OCI-LY7 (cell line): ENCODE measurements at regions not wholly inside any gene's neighbourhood (a gene's known extent, or its start where the extent isn't known, plus 50 kb on each side); places are given as distances from the start of the nearest gene placed in this dataset.

Experiments
- BruUV-seq: library from RNA; stranded (reverse); fragments of 400-500 nt; replicated peaks from 2 replicates; lab custom pipeline; 2021; lab: Mats Ljungman, UMichigan
- CTCF ChIA-PET: fragments of 300-600 bp; sonication (Branson Sonifier 250); formaldehyde crosslinking; loops from one replicate; lab custom pipeline; 2022; ENCODE audit warnings: antibody characterized with exemption; ENCODE audit not compliant: unreplicated experiment; lab: Charles Lee
- POLR2A ChIA-PET: fragments of 300-600 bp; sonication (Branson Sonifier 250); formaldehyde crosslinking; loops from one replicate; lab custom pipeline; 2022; ENCODE audit warnings: antibody characterized with exemption; lab: Charles Lee
- DNase-seq: peaks from one replicate; pipeline ENCODE4 v3.0.0-alpha.2; 2015; ENCODE audit warnings: low spot score
- H2AFZ ChIP-seq: fragments of 200-600 bp; sonication (generic), shearing (Covaris generic); 2 replicates; pipeline ENCODE4 v1.6.1; 2014; ENCODE audit warnings: mild to moderate bottlenecking, antibody characterized with exemption, low read length, moderate library complexity
- H3K27ac ChIP-seq: fragments of 200-600 bp; sonication (generic); 2 replicates; pipeline ENCODE4 v1.5.1; 2014; ENCODE audit warnings: mixed run types, low read depth, mild to moderate bottlenecking, moderate library complexity, low read length, inconsistent platforms; ENCODE audit not compliant: poor library complexity, severe bottlenecking
- H3K36me3 ChIP-seq: fragments of 200-600 bp; sonication (generic); 2 replicates; pipeline ENCODE4 v1.6.1; 2014; ENCODE audit warnings: mild to moderate bottlenecking, antibody characterized with exemption, low read length, moderate library complexity, mixed read lengths; ENCODE audit not compliant: insufficient read depth
- H3K4me1 ChIP-seq: fragments of 200-600 bp; sonication (generic); 2 replicates; pipeline ENCODE4 v1.5.1; 2014; ENCODE audit warnings: mild to moderate bottlenecking, low read length; ENCODE audit not compliant: insufficient read depth, poor library complexity, severe bottlenecking
- H3K4me2 ChIP-seq: fragments of 200-600 bp; sonication (generic); 2 replicates; pipeline ENCODE4 v1.6.1; 2014; ENCODE audit warnings: mild to moderate bottlenecking, low read length
- H3K4me3 ChIP-seq: fragments of 200-600 bp; sonication (generic); 2 replicates; pipeline ENCODE4 v1.5.1; 2014; ENCODE audit warnings: mild to moderate bottlenecking, low read depth, low read length; ENCODE audit not compliant: poor library complexity, severe bottlenecking
- H3K79me2 ChIP-seq: fragments of 200-600 bp; sonication (generic); 2 replicates; pipeline ENCODE4 v1.6.1; 2016; ENCODE audit warnings: low read depth, mild to moderate bottlenecking, low read length, moderate library complexity, mixed read lengths; ENCODE audit not compliant: insufficient read depth
- H3K9me2 ChIP-seq: fragments of 200-600 bp; sonication (generic); 2 replicates; pipeline ENCODE4 v1.6.1; 2016; ENCODE audit warnings: mild to moderate bottlenecking, low read length, mixed read lengths; ENCODE audit not compliant: insufficient read depth
- H3K9me3 ChIP-seq: fragments of 200-600 bp; sonication (generic); 2 replicates; pipeline ENCODE4 v1.6.1; 2014; ENCODE audit warnings: mild to moderate bottlenecking, mixed run types, low read length, mixed read lengths
- H4K20me1 ChIP-seq: fragments of 200-600 bp; sonication (generic); 2 replicates; pipeline ENCODE4 v1.6.1; 2014; ENCODE audit warnings: mild to moderate bottlenecking, antibody characterized with exemption, low read length, moderate library complexity, mixed read lengths; ENCODE audit not compliant: insufficient read depth
- EZH2phosphoT487 ChIP-seq: fragments of 200-600 bp; sonication (generic); IDR thresholded peaks from 2 replicates; pipeline ENCODE4 v1.6.1; 2018; ENCODE audit warnings: low read depth, borderline replicate concordance, mild to moderate bottlenecking, mixed run types, antibody characterized with exemption, low read length, moderate library complexity, mixed read lengths
- intact Hi-C: fragments of 100-400 bp; cut with micrococcal nuclease; formaldehyde crosslinking; loops from one replicate; pipeline ENCODE4 v1.10.0; 2022; ENCODE audit not compliant: unreplicated experiment
- TF ChIP-seq, protein P1 (sequence below): fragments of 200-600 bp; sonication (generic); conservative IDR thresholded peaks from 2 replicates; pipeline ENCODE4 v1.5.1; 2014; ENCODE audit warnings: mild to moderate bottlenecking, antibody characterized with exemption, low read length, moderate library complexity, mixed read lengths

DNA sequence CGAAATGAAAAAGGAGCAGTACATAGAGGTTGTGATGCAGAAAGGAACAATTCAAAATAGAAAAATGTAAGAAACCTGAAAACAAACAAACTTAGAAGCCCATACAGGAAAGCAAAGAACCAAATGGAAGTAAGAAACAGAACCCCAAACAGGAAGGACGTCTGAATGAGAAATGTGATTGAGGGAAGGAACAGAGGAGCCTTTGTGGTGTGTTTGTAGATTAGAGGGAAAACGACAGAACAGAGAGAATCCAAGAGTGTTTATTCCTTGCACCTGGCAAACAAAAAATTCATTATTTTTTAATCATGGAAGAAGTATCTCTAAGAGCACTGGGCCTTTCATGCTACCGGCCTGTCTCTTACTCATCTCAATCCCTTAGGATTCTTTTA, 67.8 kb upstream of the ZSWIM6 start:
- intact Hi-C loops = no loop called here
- Histone ChIP-seq H3K36me3 (no peaks in the 10 kb centered on the region), H3K9me3 (no peaks in the 10 kb centered on the region), H4K20me1 (no peaks in the 10 kb centered on the region), H3K9me2 (no peaks in the 10 kb centered on the region), H3K4me1 (no peaks in the 10 kb centered on the region), H3K79me2 (no peaks in the 10 kb centered on the region), H3K4me3 (no peak overlapping the region), H3K4me2 (no peak overlapping the region), H2AFZ (no peak overlapping the region), H3K27ac (no peak overlapping the region)
- no TSS peak for BruUV-seq
- ChIA-PET POLR2A (interaction anchor here (0.8 kb wide), 1 partner anchor 130 kb away, joined by 4 read pairs; no protein-coding TSS in a partner anchor), CTCF (no interaction called here)
- TF ChIP-seq, protein P1, sequence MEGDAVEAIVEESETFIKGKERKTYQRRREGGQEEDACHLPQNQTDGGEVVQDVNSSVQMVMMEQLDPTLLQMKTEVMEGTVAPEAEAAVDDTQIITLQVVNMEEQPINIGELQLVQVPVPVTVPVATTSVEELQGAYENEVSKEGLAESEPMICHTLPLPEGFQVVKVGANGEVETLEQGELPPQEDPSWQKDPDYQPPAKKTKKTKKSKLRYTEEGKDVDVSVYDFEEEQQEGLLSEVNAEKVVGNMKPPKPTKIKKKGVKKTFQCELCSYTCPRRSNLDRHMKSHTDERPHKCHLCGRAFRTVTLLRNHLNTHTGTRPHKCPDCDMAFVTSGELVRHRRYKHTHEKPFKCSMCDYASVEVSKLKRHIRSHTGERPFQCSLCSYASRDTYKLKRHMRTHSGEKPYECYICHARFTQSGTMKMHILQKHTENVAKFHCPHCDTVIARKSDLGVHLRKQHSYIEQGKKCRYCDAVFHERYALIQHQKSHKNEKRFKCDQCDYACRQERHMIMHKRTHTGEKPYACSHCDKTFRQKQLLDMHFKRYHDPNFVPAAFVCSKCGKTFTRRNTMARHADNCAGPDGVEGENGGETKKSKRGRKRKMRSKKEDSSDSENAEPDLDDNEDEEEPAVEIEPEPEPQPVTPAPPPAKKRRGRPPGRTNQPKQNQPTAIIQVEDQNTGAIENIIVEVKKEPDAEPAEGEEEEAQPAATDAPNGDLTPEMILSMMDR = no peak
- no peak for TF ChIP-seq EZH2phosphoT487
- DNase-seq = no peak

DNA sequence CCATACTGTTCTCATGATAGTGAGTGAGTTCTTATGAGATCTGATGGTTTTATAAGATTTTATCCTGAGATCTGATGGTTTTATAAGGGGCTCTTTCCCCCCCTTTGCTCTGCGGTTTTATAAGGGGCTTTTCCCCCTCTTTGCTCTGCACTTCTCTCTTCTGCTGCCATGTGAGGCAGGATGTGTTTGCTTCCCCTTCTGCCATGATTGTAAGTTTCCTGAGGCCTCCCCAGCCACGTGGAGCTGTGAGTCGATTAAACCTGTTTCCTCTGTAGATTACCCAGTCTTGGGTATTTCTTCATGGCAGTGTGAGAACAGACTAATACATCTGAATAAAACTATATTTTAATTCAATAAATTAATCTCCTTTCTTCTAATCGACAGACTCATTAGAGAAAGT, 64.9 kb upstream of the ZSWIM6 start:
- Histone ChIP-seq H3K27ac (no peak overlapping the region), H3K4me1 (no peaks in the 10 kb centered on the region), H3K36me3 (no peaks in the 10 kb centered on the region), H2AFZ (no peak overlapping the region), H3K4me3 (no peak overlapping the region), H4K20me1 (no peaks in the 10 kb centered on the region), H3K9me2 (no peaks in the 10 kb centered on the region), H3K4me2 (no peak overlapping the region), H3K79me2 (no peaks in the 10 kb centered on the region), H3K9me3 (no peaks in the 10 kb centered on the region)
- ChIA-PET POLR2A (interaction anchor here (0.5 to 1.0 kb wide), 5 partner anchors 16 to 1349 kb away, joined by 3 read pairs; no protein-coding TSS in a partner anchor), CTCF (no interaction called here)
- no peak for DNase-seq
- TF ChIP-seq EZH2phosphoT487 = no peak
- TF ChIP-seq, protein P1 = no peak
- intact Hi-C loops = no loop called here
- no TSS peak for BruUV-seq

DNA sequence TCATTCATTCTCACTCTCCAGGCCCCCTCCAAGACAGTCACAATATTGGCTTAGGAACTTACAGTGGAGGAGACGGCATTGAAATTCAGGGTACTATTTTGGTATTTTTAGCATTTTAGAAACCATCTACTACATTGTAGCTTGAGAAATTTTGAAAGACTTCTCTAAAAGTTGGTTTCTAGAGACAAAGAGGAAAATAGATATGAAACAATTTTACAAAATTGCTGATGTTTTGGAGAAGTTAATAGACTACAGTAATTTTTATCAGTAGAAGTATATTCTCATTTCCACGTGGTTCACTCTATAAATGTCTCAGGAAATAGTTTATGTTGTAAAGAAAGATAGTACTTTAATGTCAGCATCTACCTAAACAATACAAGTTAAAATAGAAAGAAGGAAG, 63.2 kb upstream of the ZSWIM6 start:
- no peak overlapping the region for H3K4me2 ChIP-seq
- intact Hi-C loops = no loop called here
- ChIA-PET CTCF (no interaction called here), POLR2A (no interaction called here)
- H4K20me1 ChIP-seq = no peaks in the 10 kb centered on the region
- no TSS peak for BruUV-seq
- H3K27ac ChIP-seq = no peak overlapping the region
- no peak for DNase-seq
- no peak overlapping the region for H3K4me3 ChIP-seq
- no peaks in the 10 kb centered on the region for H3K79me2 ChIP-seq
- no peaks in the 10 kb centered on the region for H3K4me1 ChIP-seq
- H3K9me2 ChIP-seq = no peaks in the 10 kb centered on the region
- H2AFZ ChIP-seq = no peak overlapping the region
- no peak for TF ChIP-seq EZH2phosphoT487
- TF ChIP-seq, protein P1 = no peak
- H3K36me3 ChIP-seq = no peaks in the 10 kb centered on the region
- no peaks in the 10 kb centered on the region for H3K9me3 ChIP-seq
